Coronary artery (tissue), 2 donors: ENCODE measurements at regions not wholly inside any gene's neighbourhood (a gene's known extent, or its start where the extent isn't known, plus 50 kb on each side); places are given as distances from the start of the nearest gene placed in this dataset.

ENCODE experiments used
- DNase-seq: peaks from one replicate; pipeline ENCODE4 v3.0.0-alpha.2; 2017; ENCODE audit warnings: low spot score
- H3K27ac ChIP-seq, 2 donors: fragments of 200-600 bp; sonication (generic); one replicate each; pipeline ENCODE4 v1.5.1; 2016 to 2019
- H3K4me3 ChIP-seq: fragments of 200-600 bp; sonication (generic); 2 replicates; pipeline ENCODE4 v1.5.1; 2016; ENCODE audit warnings: mild to moderate bottlenecking, moderate library complexity
- CTCF ChIP-seq: fragments of 200-600 bp; sonication (generic); IDR thresholded peaks from one replicate; pipeline ENCODE4 v1.5.1; 2019; ENCODE audit warnings: antibody characterized with exemption

- TF ChIP-seq CTCF: no peak
- DNase-seq: no peak
These were observed 719.7 kb upstream of the MIR17HG start for GRCh38 chr13:90627813-90628212.

DNA sequence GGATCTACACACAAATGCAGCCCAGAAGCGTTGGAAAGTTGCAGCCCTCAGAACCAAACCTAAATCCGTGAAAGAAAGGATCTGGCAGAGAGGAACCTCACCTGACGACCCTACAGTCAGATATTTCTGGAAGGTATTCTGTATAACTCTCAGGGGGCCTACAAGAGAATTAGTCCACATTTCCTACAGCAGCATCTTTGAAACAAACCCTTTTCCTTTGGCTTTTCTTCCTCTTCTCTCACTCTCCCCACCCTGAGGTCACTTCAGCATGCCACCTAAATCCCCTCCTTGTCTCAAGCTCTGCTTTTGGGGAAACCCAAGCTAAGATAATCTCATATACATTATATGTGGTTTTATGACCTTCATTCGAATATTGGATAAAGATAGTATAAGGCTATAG, 719.0 kb upstream of the MIR17HG start:
- Histone ChIP-seq H3K4me3 (no peak overlapping the region), H3K27ac (no peak overlapping the region)
- no peak for DNase-seq
- no peak for TF ChIP-seq CTCF

More at GRCh38 chr13:90627813-90628212, 719.7 kb upstream of the MIR17HG start:
- Histone ChIP-seq H3K4me3 (no peak overlapping the region), H3K27ac (no peak overlapping the region)

DNA sequence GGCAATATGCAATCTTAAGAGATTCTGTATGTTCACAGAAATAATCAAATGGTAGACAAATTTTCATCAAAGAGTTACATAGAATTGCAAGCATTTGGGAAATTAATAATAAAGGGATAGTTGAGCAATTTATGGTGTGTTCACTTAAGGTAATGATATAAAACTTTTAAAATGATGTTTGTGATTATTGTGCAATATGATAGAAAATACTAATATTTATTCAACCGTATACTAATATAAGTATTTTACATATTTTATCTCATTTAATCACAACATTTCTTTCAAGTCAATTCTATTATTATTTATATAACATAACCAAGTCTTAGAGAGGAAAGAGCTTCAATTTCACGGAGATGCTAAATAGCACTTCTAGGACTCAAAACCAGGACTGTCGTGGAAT, 716.8 kb upstream of the MIR17HG start:
- DNase-seq: no peak
- no peak overlapping the region for H3K27ac ChIP-seq
- no peak overlapping the region for H3K4me3 ChIP-seq
- TF ChIP-seq CTCF: no peak

- Histone ChIP-seq H3K4me3 (no peak overlapping the region), H3K27ac (no peak overlapping the region)
- no peak for TF ChIP-seq CTCF
- DNase-seq: no peak
These were observed 715.3 kb upstream of the MIR17HG start for GRCh38 chr13:90632184-90632583.

- no peak overlapping the region for H3K27ac ChIP-seq
- H3K4me3 ChIP-seq: no peak overlapping the region
- DNase-seq: no peak
- TF ChIP-seq CTCF: no peak
These were observed 713.6 kb upstream of the MIR17HG start for GRCh38 chr13:90633849-90634248.

- no peak overlapping the region for H3K27ac ChIP-seq
- DNase-seq: no peak
- no peak for TF ChIP-seq CTCF
- H3K4me3 ChIP-seq: no peak overlapping the region
These were observed 706.5 kb upstream of the MIR17HG start for GRCh38 chr13:90640976-90641375.

DNA sequence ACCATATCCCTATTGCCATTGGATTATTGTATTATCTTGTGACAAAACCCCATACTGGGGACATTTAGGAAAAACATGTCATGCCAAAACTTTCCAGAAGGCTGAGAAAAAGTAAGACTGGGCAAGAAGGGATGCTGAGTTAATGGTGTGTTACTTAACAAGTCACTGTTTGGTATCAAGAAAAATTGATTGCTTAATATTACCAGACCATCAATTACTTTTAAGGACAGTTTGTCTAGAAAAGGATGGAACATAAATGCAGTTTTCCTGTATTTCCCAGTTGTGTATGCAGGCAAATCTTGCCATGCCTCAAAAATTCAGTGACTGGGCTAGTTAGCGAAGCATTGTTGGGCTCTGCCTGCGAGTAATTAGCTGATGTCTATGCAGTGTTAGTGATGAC, 705.6 kb upstream of the MIR17HG start:
- Histone ChIP-seq H3K4me3 (no peak overlapping the region), H3K27ac (no peak overlapping the region)
- DNase-seq: no peak
- no peak for TF ChIP-seq CTCF
